ENCODE measurements at regions not wholly inside any gene's neighbourhood (a gene's known extent, or its start where the extent isn't known, plus 50 kb on each side); places are given as distances from the start of the nearest gene placed in this dataset.
"Not testable (repeated sequence)": the region's sequence is repeated elsewhere in the genome, so short reads cannot be mapped to it uniquely, and the experiment has no call there.

GRCh38 chrX:13474164-13474516 is 95.3 kb upstream of the EGFL6 start:
- no peak for FAIRE-seq

- FAIRE-seq: no peak
Observed at GRCh38 chrX:13473442-13474163, 95.8 kb upstream of the EGFL6 start.

- no peak for FAIRE-seq
Observed at GRCh38 chrX:13472975-13473374, 96.4 kb upstream of the EGFL6 start.

GRCh38 chrX:13471269-13471668 is 98.1 kb upstream of the EGFL6 start:
- no peak for FAIRE-seq

GRCh38 chrX:13470685-13470977 is 98.8 kb upstream of the EGFL6 start:
- no peak for FAIRE-seq

- no peak for FAIRE-seq
Observed at GRCh38 chrX:13469963-13470684, 99.3 kb upstream of the EGFL6 start.

GRCh38 chrX:13468096-13468495 is 101.3 kb upstream of the EGFL6 start:
- no peak for FAIRE-seq

GRCh38 chrX:13467243-13467642 is 102.2 kb upstream of the EGFL6 start:
- FAIRE-seq: no peak

- no peak for FAIRE-seq
Observed at GRCh38 chrX:13464599-13465275, 104.7 kb upstream of the EGFL6 start.

- no peak for FAIRE-seq
Observed at GRCh38 chrX:13463608-13464007, 105.8 kb upstream of the EGFL6 start.

GRCh38 chrX:13452283-13452682 is 117.1 kb upstream of the EGFL6 start:
- no peak for FAIRE-seq

GRCh38 chrX:13449441-13449840 is 120.0 kb upstream of the EGFL6 start:
- no peak for FAIRE-seq

GRCh38 chrX:13448941-13449340 is 120.5 kb upstream of the EGFL6 start:
- no peak for FAIRE-seq

- not testable (repeated sequence) for FAIRE-seq
Observed at GRCh38 chrX:13441608-13442007, 121.8 kb upstream of the ATXN3L start.

GRCh38 chrX:13440176-13440575 is 120.3 kb upstream of the ATXN3L start:
- no peak for FAIRE-seq

GRCh38 chrX:13433298-13433605 is 113.4 kb upstream of the ATXN3L start:
- no peak for FAIRE-seq

- FAIRE-seq: no peak
Observed at GRCh38 chrX:13432414-13433297, 112.8 kb upstream of the ATXN3L start.

- no peak for FAIRE-seq
Observed at GRCh38 chrX:13430136-13430827, 110.4 kb upstream of the ATXN3L start.

- FAIRE-seq: no peak
Observed at GRCh38 chrX:13428053-13428786, 108.4 kb upstream of the ATXN3L start.

- FAIRE-seq: no peak
Observed at GRCh38 chrX:13427441-13428052, 107.7 kb upstream of the ATXN3L start.

- no peak for FAIRE-seq
Observed at GRCh38 chrX:13420545-13421183, 100.8 kb upstream of the ATXN3L start.
